Endothelial cell of hepatic sinusoid (primary cell): ENCODE measurements at regions not wholly inside any gene's neighbourhood (a gene's known extent, or its start where the extent isn't known, plus 50 kb on each side); places are given as distances from the start of the nearest gene placed in this dataset.
"Not testable (repeated sequence)": the region's sequence is repeated elsewhere in the genome, so short reads cannot be mapped to it uniquely, and the experiment has no call there.

Source experiments
- in situ Hi-C: cut with HindIII; loops from 2 replicates; pipeline ENCODE4 v1.10.0; 2017; ENCODE audit warnings: low sequenced_read_pairs

DNA sequence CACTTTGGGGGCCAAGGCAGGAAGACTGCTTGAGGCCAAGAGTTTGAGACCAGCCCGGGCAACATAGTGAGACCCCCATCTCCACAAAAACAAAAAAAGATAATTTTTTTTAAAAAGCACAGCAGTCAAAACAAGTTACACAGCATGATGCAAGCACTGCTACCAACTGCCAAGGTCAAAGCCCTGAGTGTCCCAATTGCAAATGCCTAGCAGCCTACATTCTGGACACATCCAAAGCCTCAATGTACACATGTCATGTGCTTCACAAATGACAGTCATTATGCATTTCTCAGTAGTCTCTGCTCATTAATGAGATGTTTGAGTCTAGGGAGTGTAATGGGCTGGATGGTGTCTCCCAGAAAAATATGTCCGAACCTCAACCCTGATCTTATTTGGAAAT, 113.7 kb upstream of the CCND2 start:
- in situ Hi-C loops: no loop called here

DNA sequence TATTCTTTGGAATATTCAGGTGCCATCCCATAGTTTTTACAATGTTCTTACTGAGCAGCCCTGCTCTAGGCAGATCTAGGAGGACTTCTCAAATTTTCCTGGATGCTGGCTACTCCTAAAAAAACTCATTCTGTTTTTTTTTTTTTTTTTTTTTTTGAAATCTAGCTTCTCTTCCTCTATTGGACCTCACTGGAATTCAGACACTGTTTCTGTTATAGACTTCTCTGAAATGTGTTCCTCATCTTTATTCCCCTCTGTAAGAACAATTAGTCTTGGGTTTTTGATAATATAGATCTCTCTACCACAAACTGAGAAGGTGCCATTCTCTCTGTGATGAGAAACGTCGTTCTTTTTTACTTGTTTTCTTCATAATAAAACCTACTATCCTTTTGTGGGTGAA, 115.3 kb upstream of the CCND2 start:
- in situ Hi-C loops: no loop called here

DNA sequence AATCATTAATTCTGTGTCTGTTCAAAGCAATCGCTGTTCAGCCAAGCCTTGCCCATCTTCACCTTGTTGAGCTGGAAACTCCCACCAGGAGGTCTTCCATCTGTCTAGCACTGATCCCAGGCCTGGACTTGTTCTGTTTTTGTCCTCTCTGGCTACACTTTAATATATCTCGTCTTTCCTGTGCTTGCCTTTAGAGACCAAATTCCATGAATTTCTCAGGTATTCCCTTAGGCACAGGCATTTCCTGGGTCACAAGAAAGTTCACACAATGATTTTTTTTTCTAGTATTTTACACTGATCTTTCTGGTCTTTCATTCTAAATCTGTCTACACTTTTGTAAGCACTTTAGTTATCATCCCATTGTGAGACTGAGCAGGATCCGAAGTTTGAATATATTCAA, 116.4 kb upstream of the CCND2 start:
- in situ Hi-C loops: no loop called here

- in situ Hi-C loops: no loop called here
Observed at GRCh38 chr12:4156317-4156716, 117.2 kb upstream of the CCND2 start.

DNA sequence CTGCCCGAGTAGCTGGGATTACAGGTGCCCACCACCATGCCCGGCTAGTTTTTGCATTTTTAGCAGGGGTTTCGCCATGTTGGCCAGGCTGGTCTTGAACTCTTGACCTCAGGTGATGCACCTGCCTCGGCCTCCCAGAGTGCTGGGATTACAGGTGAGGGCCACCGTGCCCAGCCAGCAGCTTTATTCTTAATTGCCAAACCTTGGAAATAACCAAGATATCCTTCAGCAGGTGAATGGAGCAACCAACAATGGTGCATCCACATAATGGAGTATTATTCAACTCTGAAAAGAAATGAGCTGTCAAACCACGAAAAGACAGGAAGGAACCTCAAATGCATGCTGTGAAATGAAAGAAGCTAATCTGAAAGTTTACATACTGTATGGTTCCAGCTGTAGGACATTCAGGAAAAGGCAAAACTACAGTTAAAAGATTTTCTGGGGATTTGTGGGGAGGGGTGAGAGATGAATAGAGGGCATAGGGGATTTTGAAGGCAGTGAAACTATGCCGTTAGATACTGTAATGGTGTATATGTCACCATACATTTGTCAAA, 118.8 kb upstream of the CCND2 start:
- in situ Hi-C loops: no loop called here

DNA sequence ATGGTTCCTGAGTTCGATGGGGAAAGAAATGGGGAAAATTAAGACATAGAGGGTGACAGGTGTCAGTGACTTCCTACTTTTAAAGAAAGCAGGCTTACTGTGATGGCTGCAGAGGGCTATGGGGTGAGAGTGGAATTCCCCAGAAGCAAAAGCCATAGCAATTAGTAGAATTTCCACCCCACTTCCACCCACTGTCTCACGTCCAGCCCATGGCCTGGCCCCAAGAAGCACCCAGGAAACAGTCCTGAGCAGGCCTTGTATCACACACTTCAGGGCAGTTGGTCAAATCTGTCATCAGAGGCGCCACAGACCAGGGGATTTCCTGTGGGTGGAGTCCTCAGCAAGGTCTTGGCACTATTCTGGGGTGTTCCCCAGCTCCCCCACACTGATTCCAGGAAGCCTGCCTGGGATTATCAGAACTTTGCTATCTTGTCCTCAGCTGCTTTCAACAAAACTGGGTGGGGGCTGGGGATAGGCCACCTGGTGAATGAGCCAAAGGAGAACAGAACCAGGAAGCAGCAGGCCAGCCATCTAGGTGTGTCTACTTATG, 120.1 kb upstream of the CCND2 start:
- in situ Hi-C loops: no loop called here

DNA sequence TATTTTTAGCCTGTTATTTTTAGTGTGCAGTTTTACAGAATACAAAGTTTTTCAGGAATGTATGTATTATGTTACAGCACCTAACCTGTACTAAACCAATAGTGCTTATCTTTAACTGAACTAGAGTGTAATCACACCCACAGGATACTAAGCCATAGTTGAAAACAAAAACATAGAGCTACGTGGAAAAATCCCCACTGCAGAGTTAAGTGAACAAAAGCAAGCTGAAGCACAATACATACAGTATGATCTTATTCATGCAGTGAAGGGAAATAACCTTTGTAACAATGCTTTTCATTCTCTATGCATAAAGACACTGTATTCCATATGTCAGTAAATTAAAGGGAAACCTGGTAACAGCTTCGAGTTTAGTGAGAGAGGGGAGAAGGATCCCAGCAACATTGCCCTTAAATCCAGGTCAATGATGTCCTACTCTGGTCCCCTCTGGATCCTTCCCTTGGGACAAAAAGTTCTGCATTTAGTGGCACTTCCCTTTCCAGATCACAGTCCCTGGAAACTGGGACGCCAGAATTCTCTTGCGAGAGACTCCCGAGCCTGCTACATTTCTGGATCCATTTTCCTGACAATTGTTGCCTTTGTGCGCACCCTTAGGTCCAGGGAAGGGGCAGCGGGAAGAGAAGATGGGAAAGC, 121.3 kb upstream of the CCND2 start:
- in situ Hi-C loops: no loop called here

GRCh38 chr12:4151362-4152121, 122.0 kb upstream of the CCND2 start:
- in situ Hi-C loops: no loop called here

- in situ Hi-C loops: not testable (repeated sequence)
Observed at GRCh38 chr12:4150355-4150754, 123.2 kb upstream of the CCND2 start.

GRCh38 chr12:4148418-4149056, 125.0 kb upstream of the CCND2 start:
- in situ Hi-C loops: no loop called here

DNA sequence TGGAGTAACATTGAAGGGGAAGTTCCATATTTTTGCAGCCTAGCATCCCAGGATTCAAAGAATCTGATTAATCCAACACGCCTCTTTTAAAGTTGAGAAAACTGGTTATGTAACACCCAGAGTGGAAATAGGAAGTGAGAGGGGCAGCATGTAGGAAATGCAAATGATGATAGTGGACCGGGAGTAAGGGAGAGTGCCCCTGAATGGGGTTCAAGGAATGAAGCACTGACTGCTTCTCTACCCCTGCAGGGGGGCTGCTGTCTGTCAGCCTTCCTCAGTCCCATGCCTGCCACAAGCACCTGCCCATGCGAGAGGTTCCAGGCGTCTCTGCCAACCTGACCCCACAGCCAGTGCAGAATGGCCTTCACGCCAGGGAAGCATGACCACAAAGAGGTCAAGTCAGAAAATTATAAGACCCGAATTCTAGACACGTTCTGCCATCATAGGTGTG, 126.5 kb upstream of the CCND2 start:
- in situ Hi-C loops: no loop called here

- in situ Hi-C loops: no loop called here
Observed at GRCh38 chr12:4145990-4146859, 127.3 kb upstream of the CCND2 start.

DNA sequence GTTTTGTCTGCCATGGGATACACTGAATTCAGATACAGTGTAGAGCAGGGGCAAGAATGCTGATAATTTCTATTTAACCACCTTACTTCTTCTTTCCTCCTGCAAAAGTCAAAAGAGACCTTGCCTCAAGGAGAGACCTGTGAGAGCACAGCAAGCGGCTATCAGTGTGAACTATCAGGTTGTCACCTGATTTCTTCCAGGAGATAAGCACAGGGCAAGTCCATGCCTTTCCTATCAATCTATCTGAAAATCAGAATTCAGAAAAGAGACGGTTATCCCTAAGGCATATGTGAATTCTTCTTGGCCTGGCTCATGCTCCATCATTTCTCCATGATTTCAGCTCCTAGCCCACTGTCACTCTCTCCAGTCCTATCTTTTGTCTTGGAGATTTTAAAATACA, 128.9 kb upstream of the CCND2 start:
- in situ Hi-C loops: no loop called here

- in situ Hi-C loops: no loop called here
Observed at GRCh38 chr12:4143896-4144295, 129.7 kb upstream of the CCND2 start.

- in situ Hi-C loops: no loop called here
Observed at GRCh38 chr12:4141348-4142270, 132.0 kb upstream of the CCND2 start.

- in situ Hi-C loops: no loop called here
Observed at GRCh38 chr12:4140581-4141301, 132.8 kb upstream of the CCND2 start.

- in situ Hi-C loops: no loop called here
Observed at GRCh38 chr12:4139191-4139590, 134.4 kb upstream of the CCND2 start.

DNA sequence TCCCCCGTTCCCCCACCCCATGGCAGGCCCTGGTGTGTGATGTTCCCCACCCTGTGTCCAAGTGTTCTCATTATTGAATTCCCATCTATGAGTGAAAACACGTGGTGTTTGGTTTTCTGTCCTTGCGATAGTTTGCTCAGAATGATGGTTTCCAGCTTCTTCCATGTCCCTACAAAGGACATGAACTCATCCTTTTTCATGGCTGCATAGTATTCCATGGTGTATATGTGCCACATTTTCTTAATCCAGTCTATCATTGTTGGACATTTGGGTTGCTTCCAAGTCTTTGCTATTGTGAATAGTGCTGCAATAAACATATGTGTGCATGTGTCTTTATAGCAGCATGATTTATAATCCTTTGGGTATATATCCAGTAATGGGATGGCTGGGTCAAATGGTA, 135.0 kb upstream of the CCND2 start:
- in situ Hi-C loops: not testable (repeated sequence)

DNA sequence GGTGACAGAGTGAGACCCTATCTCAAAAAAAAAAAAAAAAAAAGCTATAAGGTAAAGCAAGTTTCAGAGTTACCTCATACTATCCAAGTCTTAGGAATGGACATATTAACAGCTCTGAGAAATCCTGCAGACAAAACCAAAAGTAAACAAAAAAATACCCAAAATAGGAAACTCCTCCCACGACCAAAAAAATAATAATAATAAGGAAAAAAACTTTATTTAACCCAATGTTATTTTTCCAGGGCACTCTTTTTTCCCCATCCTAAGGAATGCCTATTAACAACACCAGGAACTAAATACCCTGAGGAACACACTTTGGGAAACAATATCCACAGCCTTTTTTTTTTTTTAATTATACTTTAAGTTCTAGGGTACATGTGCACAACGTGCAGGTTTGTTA, 135.5 kb upstream of the CCND2 start:
- in situ Hi-C loops: no loop called here
